PC-9 (cell line): ENCODE measurements at regions not wholly inside any gene's neighbourhood (a gene's known extent, or its start where the extent isn't known, plus 50 kb on each side); places are given as distances from the start of the nearest gene placed in this dataset.

Experiments used
- BruUV-seq: library from RNA; stranded (reverse); fragments of 400-500 nt; replicated peaks from 2 replicates; lab custom pipeline; 2021; lab: Mats Ljungman, UMichigan
- CTCF ChIA-PET: fragments of 300-600 bp; sonication (Branson Sonifier 250); formaldehyde crosslinking; loops from one replicate; lab custom pipeline; 2022; ENCODE audit warnings: antibody characterized with exemption; lab: Charles Lee
- POLR2A ChIA-PET: fragments of 300-600 bp; sonication (Branson Sonifier 250); formaldehyde crosslinking; loops from one replicate; lab custom pipeline; 2022; ENCODE audit warnings: antibody characterized with exemption; ENCODE audit not compliant: unreplicated experiment; lab: Charles Lee
- DNase-seq, 2 experiments: peaks; one replicate each; pipeline versions ENCODE4 v3.0.0 to v3.0.0-alpha.2; 2015 to 2022; ENCODE audit warnings: mixed read lengths in 1 of 2
- H2AFZ ChIP-seq: fragments of 200-600 bp; sonication (generic); 2 replicates; pipeline ENCODE4 v1.8.1; 2017; ENCODE audit warnings: antibody characterized with exemption
- H3F3A ChIP-seq: fragments of 200-600 bp; sonication (generic); 2 replicates; pipeline ENCODE4 v1.8.1; 2017; ENCODE audit warnings: antibody characterized with exemption, mild to moderate bottlenecking, low read depth; ENCODE audit not compliant: insufficient read depth
- H3K27ac ChIP-seq: fragments of 200-600 bp; sonication (generic); 2 replicates; pipeline ENCODE4 v1.6.1; 2016; ENCODE audit warnings: mixed run types
- H3K27me3 ChIP-seq: fragments of 200-600 bp; sonication (generic); 2 replicates; pipeline ENCODE4 v1.6.1; 2016; ENCODE audit warnings: low read depth, mixed run types; ENCODE audit not compliant: insufficient read depth
- H3K36me3 ChIP-seq: fragments of 200-600 bp; sonication (generic); 2 replicates; pipeline ENCODE4 v1.6.1; 2016; ENCODE audit warnings: low read depth, mixed run types
- H3K4me1 ChIP-seq: fragments of 200-600 bp; sonication (generic); replicated peaks from 2 replicates; pipeline ENCODE4 v1.6.1; 2016; ENCODE audit warnings: mixed run types; ENCODE audit not compliant: insufficient read depth
- H3K4me2 ChIP-seq: fragments of 200-600 bp; sonication (generic); 2 replicates; pipeline ENCODE4 v1.6.1; 2017; ENCODE audit warnings: mixed run types
- H3K4me3 ChIP-seq: fragments of 200-600 bp; sonication (generic); 2 replicates; pipeline ENCODE4 v1.6.1; 2016; ENCODE audit warnings: mixed run types
- H3K79me2 ChIP-seq: fragments of 200-600 bp; sonication (generic); 2 replicates; pipeline ENCODE4 v1.6.1; 2017; ENCODE audit warnings: low read depth, mixed run types
- H3K9me2 ChIP-seq: fragments of 200-600 bp; sonication (generic); 2 replicates; pipeline ENCODE4 v1.8.1; 2017; ENCODE audit warnings: mild to moderate bottlenecking; ENCODE audit not compliant: insufficient read depth
- H3K9me3 ChIP-seq: fragments of 200-600 bp; sonication (generic); 2 replicates; pipeline ENCODE4 v1.8.1; 2016; ENCODE audit warnings: low read depth; ENCODE audit not compliant: insufficient read depth
- H4K20me1 ChIP-seq: fragments of 200-600 bp; sonication (generic); 2 replicates; pipeline ENCODE4 v1.8.1; 2017; ENCODE audit not compliant: insufficient read depth
- EZH2 ChIP-seq: fragments of 200-600 bp; sonication (generic); IDR thresholded peaks from 2 replicates; pipeline ENCODE4 v1.8.0; 2017; ENCODE audit warnings: antibody characterized with exemption, low read depth
- intact Hi-C: fragments of 100-400 bp; cut with micrococcal nuclease; formaldehyde crosslinking; loops from one replicate; pipeline ENCODE4 v1.10.0; 2022; ENCODE audit not compliant: unreplicated experiment
- TF ChIP-seq, protein P1 (sequence below): fragments of 200-600 bp; sonication (generic); conservative IDR thresholded peaks from 2 replicates; pipeline ENCODE4 v1.6.1; 2017; ENCODE audit warnings: mixed run types, antibody characterized with exemption, mild to moderate bottlenecking, moderate library complexity

- POLR2A ChIA-PET = interaction anchor here (0.6 kb wide), 1 partner anchor 84 kb away, joined by 5 read pairs; no protein-coding TSS in a partner anchor
- TF ChIP-seq, protein P1, sequence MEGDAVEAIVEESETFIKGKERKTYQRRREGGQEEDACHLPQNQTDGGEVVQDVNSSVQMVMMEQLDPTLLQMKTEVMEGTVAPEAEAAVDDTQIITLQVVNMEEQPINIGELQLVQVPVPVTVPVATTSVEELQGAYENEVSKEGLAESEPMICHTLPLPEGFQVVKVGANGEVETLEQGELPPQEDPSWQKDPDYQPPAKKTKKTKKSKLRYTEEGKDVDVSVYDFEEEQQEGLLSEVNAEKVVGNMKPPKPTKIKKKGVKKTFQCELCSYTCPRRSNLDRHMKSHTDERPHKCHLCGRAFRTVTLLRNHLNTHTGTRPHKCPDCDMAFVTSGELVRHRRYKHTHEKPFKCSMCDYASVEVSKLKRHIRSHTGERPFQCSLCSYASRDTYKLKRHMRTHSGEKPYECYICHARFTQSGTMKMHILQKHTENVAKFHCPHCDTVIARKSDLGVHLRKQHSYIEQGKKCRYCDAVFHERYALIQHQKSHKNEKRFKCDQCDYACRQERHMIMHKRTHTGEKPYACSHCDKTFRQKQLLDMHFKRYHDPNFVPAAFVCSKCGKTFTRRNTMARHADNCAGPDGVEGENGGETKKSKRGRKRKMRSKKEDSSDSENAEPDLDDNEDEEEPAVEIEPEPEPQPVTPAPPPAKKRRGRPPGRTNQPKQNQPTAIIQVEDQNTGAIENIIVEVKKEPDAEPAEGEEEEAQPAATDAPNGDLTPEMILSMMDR = no peak
- no peak for TF ChIP-seq EZH2
- H3K79me2 ChIP-seq = no peaks in the 10 kb centered on the region
- H3K4me2 ChIP-seq = no peak overlapping the region
- no peaks in the 10 kb centered on the region for H3K4me1 ChIP-seq
- no peaks in the 10 kb centered on the region for H4K20me1 ChIP-seq
- H3K36me3 ChIP-seq = no peaks in the 10 kb centered on the region
- no peaks in the 10 kb centered on the region for H3F3A ChIP-seq
- DNase-seq = no peak
- CTCF ChIA-PET = no interaction called here
- H3K4me3 ChIP-seq = no peak overlapping the region
- H3K9me2 ChIP-seq = no peaks in the 10 kb centered on the region
- BruUV-seq = no TSS peak
- intact Hi-C loops = no loop called here
- no peak overlapping the region for H2AFZ ChIP-seq
- H3K27ac ChIP-seq = no peak overlapping the region
- H3K27me3 ChIP-seq = no peaks in the 10 kb centered on the region
- H3K9me3 ChIP-seq = no peaks in the 10 kb centered on the region
These were observed 1934.7 kb upstream of the CELF4 start for GRCh38 chr18:39500306-39500705.

DNA sequence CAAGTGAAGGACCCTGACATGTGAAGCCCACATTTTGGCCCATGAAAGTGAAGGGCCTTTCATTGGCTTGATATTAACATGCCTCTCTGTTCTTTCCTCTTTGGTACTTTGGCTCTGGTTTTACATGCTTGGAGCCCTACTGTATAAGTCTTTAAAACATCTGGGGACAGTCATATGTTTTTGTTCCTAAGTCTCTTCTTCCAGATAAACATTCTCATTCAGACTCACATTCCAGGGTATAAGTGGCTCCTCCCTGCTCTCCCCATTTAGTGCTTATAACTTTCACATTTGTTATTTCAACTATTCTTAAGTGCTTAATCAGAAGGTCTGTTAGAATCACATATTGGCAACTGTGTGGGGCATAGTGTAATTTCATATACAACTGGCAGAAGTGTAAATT lies 1932.2 kb upstream of the CELF4 start:
- ChIA-PET POLR2A (no interaction called here), CTCF (no interaction called here)
- Histone ChIP-seq H3K4me3 (no peak overlapping the region), H3K4me1 (no peaks in the 10 kb centered on the region), H3K79me2 (no peaks in the 10 kb centered on the region), H2AFZ (no peak overlapping the region), H3K27ac (no peak overlapping the region), H3K4me2 (no peak overlapping the region), H4K20me1 (no peaks in the 10 kb centered on the region), H3K27me3 (no peaks in the 10 kb centered on the region), H3K9me2 (no peaks in the 10 kb centered on the region), H3K36me3 (no peaks in the 10 kb centered on the region), H3K9me3 (no peaks in the 10 kb centered on the region), H3F3A (no peaks in the 10 kb centered on the region)
- BruUV-seq = no TSS peak
- TF ChIP-seq, protein P1 = no peak
- TF ChIP-seq EZH2 = no peak
- intact Hi-C loops = no loop called here
- DNase-seq = no peak

- H4K20me1 ChIP-seq = no peaks in the 10 kb centered on the region
- no peak overlapping the region for H2AFZ ChIP-seq
- no peak for TF ChIP-seq EZH2
- TF ChIP-seq, protein P1 = no peak
- intact Hi-C loops = no loop called here
- H3K9me3 ChIP-seq = no peaks in the 10 kb centered on the region
- BruUV-seq = no TSS peak
- H3K36me3 ChIP-seq = no peaks in the 10 kb centered on the region
- H3K27me3 ChIP-seq = no peaks in the 10 kb centered on the region
- ChIA-PET POLR2A (no interaction called here), CTCF (no interaction called here)
- H3K27ac ChIP-seq = no peak overlapping the region
- H3K4me2 ChIP-seq = no peak overlapping the region
- H3K4me3 ChIP-seq = no peak overlapping the region
- H3F3A ChIP-seq = no peaks in the 10 kb centered on the region
- no peaks in the 10 kb centered on the region for H3K9me2 ChIP-seq
- H3K79me2 ChIP-seq = no peaks in the 10 kb centered on the region
- H3K4me1 ChIP-seq = no peaks in the 10 kb centered on the region
- DNase-seq = no peak
These were observed 1931.4 kb upstream of the CELF4 start for GRCh38 chr18:39496986-39497385.
